Gastroesophageal sphincter (tissue), 3 donors: ENCODE measurements at regions not wholly inside any gene's neighbourhood (a gene's known extent, or its start where the extent isn't known, plus 50 kb on each side); places are given as distances from the start of the nearest gene placed in this dataset.

Experiments
- CTCF ChIP-seq, 4 experiments: fragments of 200-600 bp in 2 of 4; fragments of 450-650 bp in 2 of 4; sonication (generic) in 1 of 4; IDR thresholded peaks; one replicate each; pipeline ENCODE4 v1.5.1; 2017 to 2019; ENCODE audit warnings: antibody characterized with exemption in 4 of 4, mild to moderate bottlenecking in 2 of 4, moderate library complexity in 2 of 4
- POLR2A ChIP-seq, 2 donors: fragments of 450-650 bp; IDR thresholded peaks; one replicate each; pipeline ENCODE4 v1.6.1; 2017; ENCODE audit warnings: antibody characterized with exemption in 2 of 2, mild to moderate bottlenecking in 2 of 2, moderate library complexity in 1 of 2

- no peak for TF ChIP-seq CTCF (IDR thresholded peaks at IDR 0.05)
- TF ChIP-seq POLR2A (IDR thresholded peaks at IDR 0.05), result no peak
These were observed 101.0 kb upstream of the MAP3K7 start for GRCh38 chr6:90687775-90688380.
